H1 (cell line): ENCODE measurements at regions not wholly inside any gene's neighbourhood (a gene's known extent, or its start where the extent isn't known, plus 50 kb on each side); places are given as distances from the start of the nearest gene placed in this dataset.

Experiments
- CTCF ChIA-PET: fragments of 300-600 bp; sonication (Branson Sonifier 250); formaldehyde crosslinking; loops from one replicate; lab custom pipeline; 2021; ENCODE audit not compliant: partially characterized antibody; lab: Charles Lee
- POLR2A ChIA-PET: fragments of 300-600 bp; sonication (Branson Sonifier 250); formaldehyde crosslinking; loops from one replicate; lab custom pipeline; 2021; ENCODE audit warnings: inconsistent platforms; ENCODE audit not compliant: partially characterized antibody; lab: Charles Lee
- DNase-seq, 2 experiments: peaks; one replicate each; pipeline versions ENCODE4 v3.0.0 to v3.0.0-alpha.2; 2010 to 2022; ENCODE audit warnings: low spot score in 2 of 2, low read depth in 1 of 2, mixed read lengths in 1 of 2
- FAIRE-seq: peaks from 2 replicates; lab custom pipeline; 2011; peaks lifted over from hg19 to GRCh38; lab: Jason Lieb, UNC
- H2AFZ ChIP-seq: 2 replicates; pipeline ENCODE4 v1.8.1; 2012; ENCODE audit warnings: low read length, inconsistent platforms
- H2AK5ac ChIP-seq: 2 replicates; pipeline ENCODE4 v1.6.1; 2013; ENCODE audit warnings: low read depth, low read length
- H2BK120ac ChIP-seq: replicated peaks from 2 replicates; pipeline ENCODE3; 2013; ENCODE audit warnings: low read depth, low read length, inconsistent platforms
- H2BK12ac ChIP-seq: 2 replicates; pipeline ENCODE4 v1.6.1; 2013; ENCODE audit warnings: low read depth, low read length
- H2BK15ac ChIP-seq: 2 replicates; pipeline ENCODE4 v1.6.1; 2013; ENCODE audit warnings: low read length
- H2BK20ac ChIP-seq: 2 replicates; pipeline ENCODE4 v1.6.1; 2013; ENCODE audit warnings: low read length
- H2BK5ac ChIP-seq: 2 replicates; pipeline ENCODE4 v1.6.1; 2013; ENCODE audit warnings: low read depth, low read length
- H3K14ac ChIP-seq: 2 replicates; pipeline ENCODE4 v1.6.1; 2013; ENCODE audit warnings: inconsistent platforms; ENCODE audit not compliant: insufficient read length
- H3K18ac ChIP-seq: 2 replicates; pipeline ENCODE4 v1.6.1; 2013; ENCODE audit warnings: low read length; ENCODE audit errors: extremely low read depth
- H3K23ac ChIP-seq: 2 replicates; pipeline ENCODE4 v1.6.1; 2013; ENCODE audit warnings: inconsistent platforms; ENCODE audit not compliant: insufficient read length
- H3K23me2 ChIP-seq: 2 replicates; pipeline ENCODE4 v1.6.1; 2013; ENCODE audit warnings: low read depth, low read length
- H3K27ac ChIP-seq: 2 replicates; pipeline ENCODE4 v1.6.1; 2011; ENCODE audit warnings: low read depth, low read length, inconsistent platforms
- H3K27me3 ChIP-seq, 4 experiments: replicated peaks in 1 of 4; 1 replicate in 1 of 4; 2 replicates in 3 of 4; pipeline versions ENCODE4 v1.6.1 to v1.8.1; 2011 to 2013; ENCODE audit warnings: low read length in 3 of 4, mild to moderate bottlenecking in 3 of 4, inconsistent platforms in 2 of 4, mixed read lengths in 2 of 4, moderate library complexity in 1 of 4; ENCODE audit not compliant: control insufficient read depth in 3 of 4, insufficient read depth in 3 of 4; ENCODE audit errors: extremely low read depth in 1 of 4
- H3K36me3 ChIP-seq, 4 experiments: 2 replicates each; pipeline versions ENCODE4 v1.6.1 to v1.8.1; 2011 to 2013; ENCODE audit warnings: mild to moderate bottlenecking in 4 of 4, low read length in 3 of 4, moderate library complexity in 2 of 4, control low read depth in 1 of 4, inconsistent platforms in 1 of 4; ENCODE audit not compliant: insufficient read depth in 4 of 4, control insufficient read depth in 2 of 4
- H3K4ac ChIP-seq: replicated peaks from 2 replicates; pipeline ENCODE3; 2013; ENCODE audit warnings: low read length, low read depth, mixed read lengths, inconsistent platforms; ENCODE audit not compliant: insufficient read length
- H3K4me1 ChIP-seq, 4 experiments: replicated peaks in 1 of 4; 1 replicate in 1 of 4; 2 replicates in 3 of 4; pipeline versions ENCODE4 v1.6.1 to v1.8.1; 2011 to 2013; ENCODE audit warnings: low read length in 3 of 4, inconsistent platforms in 2 of 4, mixed read lengths in 1 of 4; ENCODE audit not compliant: insufficient read depth in 4 of 4, control insufficient read depth in 3 of 4
- H3K4me2 ChIP-seq, 2 experiments: 2 replicates each; pipeline versions ENCODE4 v1.6.1 to v1.8.1; 2011 to 2013; ENCODE audit warnings: low read depth in 2 of 2, low read length in 2 of 2, control low read depth in 1 of 2, inconsistent platforms in 1 of 2, mild to moderate bottlenecking in 1 of 2; ENCODE audit not compliant: insufficient read depth in 1 of 2
- H3K4me3 ChIP-seq, 4 experiments: fragments of 200-600, 300-600 bp in 1 of 4; sonication (generic), shearing (Covaris generic), sonication (Bioruptor Twin) in 1 of 4; 2 replicates each; pipeline versions ENCODE4 v1.5.1 to v1.8.1; 2011 to 2016; ENCODE audit warnings: low read length in 4 of 4, low read depth in 3 of 4, control low read depth in 2 of 4, inconsistent platforms in 2 of 4, mild to moderate bottlenecking in 2 of 4, mixed read lengths in 1 of 4, moderate library complexity in 1 of 4; ENCODE audit not compliant: insufficient read depth in 2 of 4; ENCODE audit errors: extremely low read depth in 1 of 4
- H3K56ac ChIP-seq: replicated peaks from 2 replicates; pipeline ENCODE3; 2013; ENCODE audit warnings: low read depth, mild to moderate bottlenecking, mixed read lengths, low read length, inconsistent platforms; ENCODE audit not compliant: insufficient read length
- H3K79me1 ChIP-seq: 2 replicates; pipeline ENCODE4 v1.6.1; 2013; ENCODE audit warnings: low read depth, low read length, control low read depth
- H3K79me2 ChIP-seq, 2 experiments: 2 replicates each; pipeline versions ENCODE4 v1.6.1 to v1.8.1; 2012 to 2013; ENCODE audit warnings: low read length in 2 of 2, mild to moderate bottlenecking in 2 of 2, inconsistent platforms in 1 of 2; ENCODE audit not compliant: insufficient read depth in 2 of 2, control insufficient read depth in 1 of 2
- H3K9ac ChIP-seq, 4 experiments: replicated peaks in 1 of 4; 1 replicate in 1 of 4; 2 replicates in 3 of 4; pipeline versions ENCODE4 v1.6.1 to v1.8.1; 2011 to 2013; ENCODE audit warnings: low read depth in 3 of 4, low read length in 3 of 4, control low read depth in 2 of 4, mild to moderate bottlenecking in 2 of 4, moderate library complexity in 2 of 4, inconsistent platforms in 1 of 4; ENCODE audit errors: extremely low read depth in 1 of 4
- H3K9me3 ChIP-seq, 2 experiments: 2 replicates each; pipeline versions ENCODE4 v1.6.1 to v1.8.1; 2012 to 2013; ENCODE audit warnings: mild to moderate bottlenecking in 2 of 2, moderate library complexity in 2 of 2, control low read depth in 1 of 2, inconsistent platforms in 1 of 2, low read depth in 1 of 2, low read length in 1 of 2, mixed read lengths in 1 of 2; ENCODE audit not compliant: insufficient read depth in 2 of 2
- H4K20me1 ChIP-seq, 2 experiments: replicated peaks in 1 of 2; 2 replicates each; pipeline versions ENCODE3 to v1.8.1; 2011 to 2013; ENCODE audit warnings: inconsistent platforms in 2 of 2, low read length in 2 of 2, mild to moderate bottlenecking in 1 of 2; ENCODE audit not compliant: insufficient read depth in 2 of 2, control insufficient read depth in 1 of 2
- H4K5ac ChIP-seq: 2 replicates; pipeline ENCODE4 v1.6.1; 2013; ENCODE audit warnings: low read length, low read depth, mixed read lengths, inconsistent platforms; ENCODE audit not compliant: insufficient read length
- H4K8ac ChIP-seq: 2 replicates; pipeline ENCODE4 v1.8.0; 2013; ENCODE audit warnings: mild to moderate bottlenecking, moderate library complexity, low read length, inconsistent platforms; ENCODE audit not compliant: insufficient read depth; ENCODE audit errors: extremely low read depth
- H4K91ac ChIP-seq: replicated peaks from 2 replicates; pipeline ENCODE3; 2013; ENCODE audit warnings: low read length, mixed read lengths, inconsistent platforms; ENCODE audit not compliant: insufficient read length
- RAD21 ChIP-seq, 2 experiments: IDR thresholded peaks in 1 of 2; conservative IDR thresholded peaks in 1 of 2; 2 replicates each; pipeline ENCODE4 v1.6.1; 2011; ENCODE audit warnings: low read depth in 2 of 2, low read length in 2 of 2, improper control_type of control experiment in 1 of 2, inconsistent platforms in 1 of 2, mild to moderate bottlenecking in 1 of 2, moderate library complexity in 1 of 2
- SUZ12 ChIP-seq: fragments of 200-600 bp; sonication (generic); IDR thresholded peaks from 2 replicates; pipeline ENCODE4 v1.6.1; 2012; ENCODE audit warnings: mild to moderate bottlenecking, inconsistent platforms, low read length, moderate library complexity, mixed read lengths
- TBP ChIP-seq: IDR thresholded peaks from 2 replicates; pipeline ENCODE4 v1.6.1; 2011; ENCODE audit warnings: low read depth, low read length, improper control_type of control experiment
- WGBS, 2 experiments: shearing (Covaris generic) in 1 of 2; methylation state at CpG; one replicate each; pipeline versions ENCODE4 v1.1.6 to v1.1.7; 2013 to 2015; ENCODE audit warnings: low lambda C conversion rate in 2 of 2, mixed read lengths in 2 of 2, inconsistent platforms in 1 of 2, low coverage in 1 of 2, missing lambda C conversion rate in 1 of 2; ENCODE audit not compliant: insufficient replicate concordance in 2 of 2, insufficient coverage in 1 of 2, insufficient read length in 1 of 2; ENCODE audit errors: extremely low coverage in 1 of 2, missing lambda C conversion rate in 1 of 2; 5-methylcytosine and 5-hydroxymethylcytosine counted together
- TF ChIP-seq, protein P1 (sequence below): IDR thresholded peaks from 2 replicates; pipeline ENCODE4 v1.6.1; 2012; ENCODE audit warnings: low read length, inconsistent platforms

DNA sequence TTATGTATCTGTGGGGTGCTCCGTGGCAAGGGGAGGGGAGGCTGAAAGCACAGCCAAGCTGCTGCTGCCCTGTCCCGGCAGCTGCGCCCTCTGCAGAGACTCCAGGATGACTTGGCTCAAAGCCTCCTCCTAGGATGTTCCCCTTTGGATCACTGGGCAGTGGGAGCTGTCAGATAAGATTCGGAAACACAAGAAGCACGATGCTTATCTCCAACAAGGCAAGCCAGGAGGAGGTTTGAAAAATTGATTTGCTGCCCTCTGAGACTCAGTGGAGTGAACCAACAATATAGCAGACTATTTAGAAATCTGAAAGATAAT lies 776.4 kb downstream of the C6orf118 start:
- Histone ChIP-seq H2BK15ac (no peak overlapping the region), H2BK5ac (no peak overlapping the region), H3K9ac (no peak overlapping the region), H3K4ac (no peak overlapping the region), H2AK5ac (no peak overlapping the region), H3K4me2 (no peak overlapping the region), H3K4me3 (no peak overlapping the region), H4K91ac (no peak overlapping the region), H3K27ac (no peak overlapping the region), H2BK120ac (no peak overlapping the region), H3K36me3 (no peaks in the 10 kb centered on the region; a peak in 1 of 8 replicates), H2BK12ac (no peak overlapping the region), H3K79me2 (no peaks in the 10 kb centered on the region), H3K23ac (no peak overlapping the region), H3K18ac (no peak overlapping the region), H3K14ac (no peak overlapping the region), H3K4me1 (no peaks in the 10 kb centered on the region), H4K5ac (no peak overlapping the region), H4K20me1 (no peaks in the 10 kb centered on the region), H2BK20ac (no peak overlapping the region), H2AFZ (peak overlapping the region; percentile 3; the same call in 1 of the 2 replicates), H4K8ac (no peak overlapping the region), H3K9me3 (no peaks in the 10 kb centered on the region), H3K56ac (no peak overlapping the region), H3K79me1 (no peaks in the 10 kb centered on the region), H3K27me3 (no peaks in the 10 kb centered on the region), H3K23me2 (no peaks in the 10 kb centered on the region)
- POLR2A ChIA-PET, result no interaction called here
- CTCF ChIA-PET, result interaction anchor here (0.6 to 1.2 kb wide), 4 partner anchors 13 to 1313 kb away, joined by 3 to 4 read pairs (median 3); no protein-coding TSS in a partner anchor
- no peak for FAIRE-seq
- 85% methylated on average over 5 of the region's 5 CpGs; no CpG with 5 or more reads in 1 of the 2 experiments for WGBS, 2 experiments
- no peak for DNase-seq
- TF ChIP-seq SUZ12, result no peak
- peak; percentile 69 for TF ChIP-seq TBP
- peak in 1 of 2 experiments; percentile 2; a peak in 1 of 4 replicates for TF ChIP-seq RAD21 (IDR thresholded peaks at IDR 0.05 in 1 of 2, conservative IDR thresholded peaks at IDR 0.05 in 1 of 2; ENCODE audit: low read depth in 2 of 2, low read length in 2 of 2)
- TF ChIP-seq, protein P1, sequence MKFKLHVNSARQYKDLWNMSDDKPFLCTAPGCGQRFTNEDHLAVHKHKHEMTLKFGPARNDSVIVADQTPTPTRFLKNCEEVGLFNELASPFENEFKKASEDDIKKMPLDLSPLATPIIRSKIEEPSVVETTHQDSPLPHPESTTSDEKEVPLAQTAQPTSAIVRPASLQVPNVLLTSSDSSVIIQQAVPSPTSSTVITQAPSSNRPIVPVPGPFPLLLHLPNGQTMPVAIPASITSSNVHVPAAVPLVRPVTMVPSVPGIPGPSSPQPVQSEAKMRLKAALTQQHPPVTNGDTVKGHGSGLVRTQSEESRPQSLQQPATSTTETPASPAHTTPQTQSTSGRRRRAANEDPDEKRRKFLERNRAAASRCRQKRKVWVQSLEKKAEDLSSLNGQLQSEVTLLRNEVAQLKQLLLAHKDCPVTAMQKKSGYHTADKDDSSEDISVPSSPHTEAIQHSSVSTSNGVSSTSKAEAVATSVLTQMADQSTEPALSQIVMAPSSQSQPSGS, result no peak
